OCI-LY1 (cell line): ENCODE measurements at regions not wholly inside any gene's neighbourhood (a gene's known extent, or its start where the extent isn't known, plus 50 kb on each side); places are given as distances from the start of the nearest gene placed in this dataset.

Experiments
- EZH2 ChIP-seq: fragments of 200-600 bp; sonication (generic), shearing (Covaris generic); IDR thresholded peaks from 2 replicates; pipeline ENCODE4 v1.8.0; 2017; ENCODE audit warnings: borderline replicate concordance, mixed run types, mild to moderate bottlenecking, antibody characterized with exemption, low read length, moderate library complexity, mixed read lengths
- TF ChIP-seq, protein P1 (sequence below): fragments of 200-600 bp; sonication (generic), shearing (Covaris generic); IDR thresholded peaks from 2 replicates; pipeline ENCODE4 v1.5.1; 2017; ENCODE audit warnings: mild to moderate bottlenecking, antibody characterized with exemption, low read length, moderate library complexity, mixed read lengths

DNA sequence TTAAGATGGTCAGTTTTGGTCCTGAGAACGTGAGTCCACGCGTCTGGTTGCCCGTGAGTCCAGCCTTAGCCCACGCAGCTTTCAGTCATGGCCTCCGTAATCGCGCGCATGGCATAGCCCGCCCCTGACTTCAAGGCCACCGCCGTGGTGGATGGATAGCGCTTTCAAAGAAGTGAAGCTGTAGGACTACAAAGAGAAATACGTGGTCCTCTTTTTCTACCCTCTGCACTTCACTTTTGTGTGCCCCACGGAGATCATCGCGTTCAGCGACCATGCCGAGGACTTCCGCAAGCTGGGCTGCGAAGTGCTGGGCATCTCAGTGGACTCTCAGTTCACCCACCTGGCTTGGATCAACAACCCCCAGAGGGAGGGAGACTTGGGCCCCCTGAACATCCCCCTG is 142.0 kb upstream of the MCHR2 start:
- TF ChIP-seq, protein P1, sequence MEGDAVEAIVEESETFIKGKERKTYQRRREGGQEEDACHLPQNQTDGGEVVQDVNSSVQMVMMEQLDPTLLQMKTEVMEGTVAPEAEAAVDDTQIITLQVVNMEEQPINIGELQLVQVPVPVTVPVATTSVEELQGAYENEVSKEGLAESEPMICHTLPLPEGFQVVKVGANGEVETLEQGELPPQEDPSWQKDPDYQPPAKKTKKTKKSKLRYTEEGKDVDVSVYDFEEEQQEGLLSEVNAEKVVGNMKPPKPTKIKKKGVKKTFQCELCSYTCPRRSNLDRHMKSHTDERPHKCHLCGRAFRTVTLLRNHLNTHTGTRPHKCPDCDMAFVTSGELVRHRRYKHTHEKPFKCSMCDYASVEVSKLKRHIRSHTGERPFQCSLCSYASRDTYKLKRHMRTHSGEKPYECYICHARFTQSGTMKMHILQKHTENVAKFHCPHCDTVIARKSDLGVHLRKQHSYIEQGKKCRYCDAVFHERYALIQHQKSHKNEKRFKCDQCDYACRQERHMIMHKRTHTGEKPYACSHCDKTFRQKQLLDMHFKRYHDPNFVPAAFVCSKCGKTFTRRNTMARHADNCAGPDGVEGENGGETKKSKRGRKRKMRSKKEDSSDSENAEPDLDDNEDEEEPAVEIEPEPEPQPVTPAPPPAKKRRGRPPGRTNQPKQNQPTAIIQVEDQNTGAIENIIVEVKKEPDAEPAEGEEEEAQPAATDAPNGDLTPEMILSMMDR = no peak
- no peak for TF ChIP-seq EZH2
